A549 (cell line): ENCODE measurements at regions not wholly inside any gene's neighbourhood (a gene's known extent, or its start where the extent isn't known, plus 50 kb on each side); places are given as distances from the start of the nearest gene placed in this dataset.

ENCODE experiments used
- CHD2 ChIP-seq: fragments of 150-350 bp; IDR thresholded peaks from 2 replicates; pipeline ENCODE4 v1.6.1; 2014; ENCODE audit warnings: low read length; ENCODE audit not compliant: partially characterized antibody
- CTCF ChIP-seq: fragments of >200 bp; sonication (Bioruptor Twin); formaldehyde crosslinking; IDR thresholded peaks from 3 replicates; pipeline ENCODE4 v1.5.1; 2016
- RFX5 ChIP-seq: fragments of 450-650 bp; IDR thresholded peaks from 2 replicates; pipeline ENCODE4 v1.7.1; 2014; ENCODE audit warnings: antibody characterized with exemption, mild to moderate bottlenecking, moderate library complexity

- TF ChIP-seq CHD2 (no peak), RFX5 (no peak), CTCF (no peak)
Observed at GRCh38 chr2:134158295-134158694, 95.6 kb upstream of the MGAT5 start.
